IPS-15b (cell line): ENCODE measurements at regions not wholly inside any gene's neighbourhood (a gene's known extent, or its start where the extent isn't known, plus 50 kb on each side); places are given as distances from the start of the nearest gene placed in this dataset.

Source experiments
- H3K27me3 ChIP-seq: one replicate; pipeline ENCODE4 v1.6.1; 2013; ENCODE audit warnings: low read length; ENCODE audit not compliant: control insufficient read depth, insufficient read depth
- H3K36me3 ChIP-seq: one replicate; pipeline ENCODE4 v1.6.1; 2013; ENCODE audit warnings: low read length; ENCODE audit not compliant: control insufficient read depth, insufficient read depth
- H3K4me1 ChIP-seq: one replicate; pipeline ENCODE4 v1.6.1; 2013; ENCODE audit warnings: mild to moderate bottlenecking, low read length; ENCODE audit not compliant: control insufficient read depth, insufficient read depth
- H3K4me3 ChIP-seq: one replicate; pipeline ENCODE4 v1.5.1; 2013; ENCODE audit warnings: low read depth, low read length
- H3K9ac ChIP-seq: one replicate; pipeline ENCODE4 v1.6.1; 2013; ENCODE audit warnings: low read depth, mild to moderate bottlenecking, low read length
- H3K9me3 ChIP-seq: one replicate; pipeline ENCODE4 v1.6.1; 2013; ENCODE audit warnings: mild to moderate bottlenecking, low read length; ENCODE audit not compliant: control insufficient read depth, insufficient read depth

DNA sequence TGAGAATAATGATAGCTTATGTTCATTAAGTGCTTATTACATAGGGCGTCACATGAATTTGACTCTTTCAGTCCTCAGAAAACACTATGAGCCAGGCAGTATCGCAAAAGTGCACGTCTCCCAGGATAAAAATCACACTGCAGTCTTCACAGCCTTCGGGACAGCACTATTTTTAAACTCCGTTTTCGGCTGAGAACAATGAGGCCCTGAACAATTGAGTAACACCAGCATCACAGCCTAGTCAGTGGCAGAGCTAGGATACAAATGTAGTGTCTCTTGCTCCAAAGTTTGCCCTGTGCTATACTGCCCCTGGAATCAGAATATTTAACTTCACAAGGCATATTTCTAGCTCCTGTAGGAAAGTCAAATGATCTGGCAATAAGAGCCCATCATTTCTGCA is 852.1 kb upstream of the SEMA6D start:
- Histone ChIP-seq H3K36me3 (no peaks in the 10 kb centered on the region), H3K27me3 (no peaks in the 10 kb centered on the region), H3K4me3 (no peak overlapping the region), H3K4me1 (no peaks in the 10 kb centered on the region), H3K9ac (no peak overlapping the region), H3K9me3 (no peaks in the 10 kb centered on the region)

DNA sequence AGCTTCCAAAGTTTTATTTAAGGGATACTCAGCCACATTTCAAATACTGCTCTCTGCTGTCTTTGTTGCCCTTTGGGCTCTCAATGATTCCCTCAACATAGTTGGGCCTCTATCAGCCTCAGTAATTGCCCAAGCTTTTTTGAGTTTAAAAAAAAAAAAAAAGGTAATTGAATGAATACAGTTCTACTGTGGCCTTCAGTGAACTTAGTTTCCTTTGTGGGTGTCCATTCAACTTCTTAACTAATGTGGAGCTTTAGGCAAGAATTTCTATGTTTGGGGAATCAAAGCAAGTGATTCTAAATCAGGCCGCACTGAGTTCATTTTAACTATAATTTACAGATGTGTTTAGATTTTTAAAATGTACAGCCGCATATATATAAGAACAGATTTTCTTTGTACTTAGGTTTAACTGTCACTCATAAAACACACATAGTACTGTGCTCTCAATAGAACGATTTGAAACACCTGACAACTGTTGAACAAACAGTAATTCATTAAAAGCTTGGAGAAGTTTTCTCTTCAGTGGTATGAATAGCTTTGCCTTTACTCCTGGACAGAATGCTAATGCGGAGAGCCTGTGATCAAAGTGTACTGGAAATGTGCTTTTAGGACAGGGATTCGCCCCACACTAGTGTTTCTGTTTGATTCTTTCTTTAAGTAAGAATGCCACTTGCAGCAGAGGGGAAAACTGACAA is 844.9 kb upstream of the SEMA6D start:
- Histone ChIP-seq H3K9me3 (no peaks in the 10 kb centered on the region), H3K27me3 (no peaks in the 10 kb centered on the region), H3K4me3 (no peak overlapping the region), H3K4me1 (peaks cover 2% of the 10 kb centered on the region), H3K9ac (no peak overlapping the region), H3K36me3 (no peaks in the 10 kb centered on the region)

DNA sequence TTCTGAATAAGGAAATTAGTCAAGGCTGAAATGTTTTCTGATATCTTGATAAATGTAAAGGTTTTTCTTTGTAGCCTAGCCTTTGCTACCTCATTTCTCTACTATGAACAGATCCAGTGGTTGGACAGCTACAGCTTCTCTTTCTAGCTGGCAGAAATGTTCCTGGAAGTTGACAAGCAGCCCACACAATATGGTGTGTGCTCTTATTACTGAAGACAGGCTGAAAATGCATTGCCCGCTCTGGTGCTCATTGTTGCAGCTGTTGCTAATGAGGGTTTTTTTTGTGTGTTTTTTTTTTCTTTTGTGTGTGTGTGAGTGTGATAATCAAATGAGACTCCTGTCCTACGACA is 844.3 kb upstream of the SEMA6D start:
- H3K4me1 ChIP-seq: peaks cover 2% of the 10 kb centered on the region
- no peaks in the 10 kb centered on the region for H3K27me3 ChIP-seq
- no peaks in the 10 kb centered on the region for H3K36me3 ChIP-seq
- H3K4me3 ChIP-seq: no peak overlapping the region
- H3K9me3 ChIP-seq: no peaks in the 10 kb centered on the region
- no peak overlapping the region for H3K9ac ChIP-seq

DNA sequence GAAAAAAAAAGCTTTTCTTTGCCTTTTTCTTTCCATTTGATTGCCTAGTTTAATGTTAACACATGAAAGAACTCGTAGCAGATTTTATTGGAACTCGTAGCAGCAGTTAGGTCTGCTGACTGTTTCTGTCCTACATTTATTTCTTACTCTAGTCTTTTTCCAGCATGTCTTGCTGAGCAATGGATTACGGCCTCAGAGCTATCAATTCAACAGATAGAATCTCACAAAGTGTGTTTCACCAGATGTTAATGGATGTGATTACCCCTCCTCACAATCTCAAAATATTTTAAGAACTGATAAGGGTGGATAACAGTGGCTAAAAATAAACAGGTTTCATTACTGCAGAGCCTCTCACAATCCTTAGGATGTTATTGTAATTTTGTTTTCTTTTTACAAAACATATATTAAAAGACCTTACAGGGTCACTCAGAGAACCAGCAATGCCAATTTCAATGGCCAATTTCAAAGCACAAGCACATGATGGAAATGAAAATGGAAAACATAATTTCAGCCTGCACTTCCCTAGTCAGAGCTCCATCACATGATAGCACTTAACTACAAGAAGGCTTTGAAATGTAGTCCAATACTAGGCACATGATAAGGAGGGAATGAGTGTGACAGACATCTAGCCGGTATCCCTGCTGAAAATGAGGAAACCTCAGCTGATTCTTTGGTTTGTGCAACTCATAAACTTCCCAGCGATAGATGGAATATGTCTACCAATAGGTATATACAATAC is 838.1 kb upstream of the SEMA6D start:
- H3K36me3 ChIP-seq: no peaks in the 10 kb centered on the region
- no peak overlapping the region for H3K9ac ChIP-seq
- H3K9me3 ChIP-seq: no peaks in the 10 kb centered on the region
- no peaks in the 10 kb centered on the region for H3K27me3 ChIP-seq
- H3K4me1 ChIP-seq: no peaks in the 10 kb centered on the region
- no peak overlapping the region for H3K4me3 ChIP-seq

DNA sequence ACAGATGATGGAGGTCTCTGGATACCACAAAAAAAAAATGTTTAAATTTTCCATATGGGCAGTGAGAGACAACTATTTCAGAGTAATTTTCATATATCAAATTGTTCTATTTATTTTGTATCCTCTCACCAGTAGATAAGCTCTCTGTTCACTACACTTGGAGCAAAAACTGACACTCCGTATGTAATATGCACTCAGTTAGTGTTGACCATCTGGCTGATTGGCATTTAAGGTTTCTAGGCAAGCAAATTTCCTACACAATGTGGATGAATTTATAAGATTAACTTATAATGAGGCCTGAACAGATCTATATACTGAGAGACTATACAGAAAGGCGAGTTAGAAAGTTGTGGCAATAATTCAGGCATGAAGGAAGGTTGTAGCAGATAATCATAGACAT is 836.5 kb upstream of the SEMA6D start:
- no peaks in the 10 kb centered on the region for H3K36me3 ChIP-seq
- H3K9me3 ChIP-seq: no peaks in the 10 kb centered on the region
- H3K27me3 ChIP-seq: no peaks in the 10 kb centered on the region
- H3K4me3 ChIP-seq: no peak overlapping the region
- no peaks in the 10 kb centered on the region for H3K4me1 ChIP-seq
- no peak overlapping the region for H3K9ac ChIP-seq

DNA sequence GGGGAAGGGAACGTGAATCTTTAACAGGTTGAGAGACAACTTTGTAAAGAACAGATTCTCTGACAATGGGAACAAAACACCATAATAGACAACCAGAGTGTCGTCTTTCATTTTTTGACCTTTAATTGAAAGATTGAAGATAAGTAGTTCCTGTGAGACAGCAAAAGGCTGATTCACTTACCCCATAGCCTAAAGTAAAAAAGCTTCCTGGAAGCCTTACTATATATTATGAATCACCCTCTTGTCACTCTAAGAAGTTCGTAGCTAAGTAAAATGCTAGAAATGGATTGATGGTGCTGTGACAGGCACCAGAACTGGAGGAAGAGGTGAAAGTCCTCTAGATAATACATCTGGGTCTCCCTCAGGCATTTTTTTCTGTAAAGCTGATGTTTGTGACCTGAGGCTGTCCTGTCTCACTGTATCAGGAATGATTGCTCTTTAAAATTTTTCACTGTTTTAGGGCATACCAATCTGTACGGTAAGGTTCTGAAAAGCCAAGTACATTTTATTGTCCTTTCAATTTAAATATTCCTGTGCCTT is 824.6 kb upstream of the SEMA6D start:
- Histone ChIP-seq H3K36me3 (no peaks in the 10 kb centered on the region), H3K9ac (no peak overlapping the region), H3K4me3 (no peak overlapping the region), H3K27me3 (no peaks in the 10 kb centered on the region), H3K4me1 (no peaks in the 10 kb centered on the region), H3K9me3 (no peaks in the 10 kb centered on the region)

DNA sequence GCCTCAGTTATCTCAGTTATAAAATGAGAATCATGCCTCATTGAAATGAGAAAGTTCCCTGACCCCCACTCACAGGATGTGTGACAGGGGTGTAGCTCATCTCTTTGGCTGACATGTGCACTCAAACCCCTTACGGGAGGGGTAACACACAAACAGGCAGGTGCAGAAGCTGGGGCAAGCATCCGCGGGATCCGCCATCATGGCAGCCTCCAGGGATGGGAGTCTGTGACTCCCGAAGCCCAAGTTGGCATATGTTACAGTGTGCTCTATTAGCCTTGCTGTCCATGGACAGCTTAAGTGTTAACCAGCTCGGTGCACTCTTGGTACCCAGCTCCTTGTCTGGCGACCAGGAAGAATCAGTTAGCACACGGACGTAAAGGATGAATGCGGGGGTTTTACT is 822.7 kb upstream of the SEMA6D start:
- H3K27me3 ChIP-seq: no peaks in the 10 kb centered on the region
- H3K36me3 ChIP-seq: no peaks in the 10 kb centered on the region
- no peaks in the 10 kb centered on the region for H3K9me3 ChIP-seq
- no peak overlapping the region for H3K4me3 ChIP-seq
- H3K4me1 ChIP-seq: no peaks in the 10 kb centered on the region
- no peak overlapping the region for H3K9ac ChIP-seq

DNA sequence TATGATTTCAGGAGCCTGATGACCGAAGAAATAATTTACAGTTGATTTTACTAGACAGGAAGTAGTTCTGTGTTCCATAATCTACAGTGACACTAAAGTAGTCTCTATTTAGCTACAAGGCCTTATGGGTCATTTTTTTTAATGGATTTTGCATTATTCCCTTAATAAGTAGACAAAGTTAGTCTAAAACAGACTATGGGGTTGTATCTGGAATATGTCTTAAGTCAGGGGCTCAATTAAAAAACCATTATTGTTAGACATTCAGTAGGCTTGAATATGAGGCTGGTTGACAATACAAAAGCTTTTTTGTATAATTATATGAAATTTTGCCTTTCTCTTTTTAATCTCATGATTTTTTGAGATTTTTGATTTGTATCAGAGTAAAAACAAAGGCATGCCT is 820.0 kb upstream of the SEMA6D start:
- no peaks in the 10 kb centered on the region for H3K27me3 ChIP-seq
- no peaks in the 10 kb centered on the region for H3K4me1 ChIP-seq
- H3K4me3 ChIP-seq: no peak overlapping the region
- no peaks in the 10 kb centered on the region for H3K9me3 ChIP-seq
- H3K36me3 ChIP-seq: no peaks in the 10 kb centered on the region
- H3K9ac ChIP-seq: no peak overlapping the region

DNA sequence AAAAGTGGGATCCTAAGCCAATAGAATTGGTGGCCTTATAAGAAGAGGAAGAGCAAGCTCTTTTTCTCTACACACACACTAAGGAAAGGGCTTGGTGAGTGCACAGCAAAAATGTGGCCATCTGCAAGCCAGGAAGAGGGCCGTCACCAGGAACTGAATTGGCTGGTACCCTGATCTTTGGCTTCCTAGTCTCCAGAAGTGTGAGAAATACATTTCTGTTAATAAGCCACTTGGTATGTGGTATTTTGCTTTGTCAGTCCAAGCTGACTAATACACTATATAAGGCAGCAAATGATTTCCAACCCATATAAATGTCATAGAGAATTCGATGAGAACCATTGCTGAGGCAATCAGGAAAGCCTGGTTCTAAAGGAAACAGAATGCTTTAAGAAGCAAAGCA is 816.3 kb upstream of the SEMA6D start:
- H3K9ac ChIP-seq: no peak overlapping the region
- no peak overlapping the region for H3K4me3 ChIP-seq
- no peaks in the 10 kb centered on the region for H3K4me1 ChIP-seq
- H3K27me3 ChIP-seq: no peaks in the 10 kb centered on the region
- no peaks in the 10 kb centered on the region for H3K9me3 ChIP-seq
- H3K36me3 ChIP-seq: no peaks in the 10 kb centered on the region

DNA sequence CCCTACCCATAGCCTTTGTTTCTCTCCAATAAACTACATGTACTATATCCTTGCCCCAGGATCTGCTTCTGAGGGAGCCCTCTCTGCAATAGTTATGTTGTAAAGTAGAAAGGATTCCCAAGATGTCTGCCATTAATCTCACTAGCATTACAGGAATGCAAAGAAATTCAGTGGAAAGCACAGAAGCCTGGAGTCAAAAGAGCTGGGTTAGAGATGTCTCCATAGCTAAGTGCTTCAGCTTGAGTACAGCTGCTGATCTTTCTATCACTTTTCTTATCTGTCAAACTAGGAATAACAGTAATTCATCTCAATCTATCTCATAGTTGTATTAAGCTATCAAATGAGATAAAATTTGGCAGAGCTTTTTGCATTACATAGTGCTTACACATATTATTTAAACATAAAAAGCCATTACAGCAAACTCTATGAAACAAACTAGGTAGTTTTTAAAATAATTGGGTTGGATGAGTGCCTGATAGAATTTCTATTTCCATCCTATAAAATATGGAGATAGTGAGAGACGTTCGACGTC is 799.5 kb upstream of the SEMA6D start:
- H3K4me3 ChIP-seq: no peak overlapping the region
- H3K9ac ChIP-seq: no peak overlapping the region
- H3K36me3 ChIP-seq: no peaks in the 10 kb centered on the region
- no peaks in the 10 kb centered on the region for H3K4me1 ChIP-seq
- no peaks in the 10 kb centered on the region for H3K9me3 ChIP-seq
- H3K27me3 ChIP-seq: no peaks in the 10 kb centered on the region

DNA sequence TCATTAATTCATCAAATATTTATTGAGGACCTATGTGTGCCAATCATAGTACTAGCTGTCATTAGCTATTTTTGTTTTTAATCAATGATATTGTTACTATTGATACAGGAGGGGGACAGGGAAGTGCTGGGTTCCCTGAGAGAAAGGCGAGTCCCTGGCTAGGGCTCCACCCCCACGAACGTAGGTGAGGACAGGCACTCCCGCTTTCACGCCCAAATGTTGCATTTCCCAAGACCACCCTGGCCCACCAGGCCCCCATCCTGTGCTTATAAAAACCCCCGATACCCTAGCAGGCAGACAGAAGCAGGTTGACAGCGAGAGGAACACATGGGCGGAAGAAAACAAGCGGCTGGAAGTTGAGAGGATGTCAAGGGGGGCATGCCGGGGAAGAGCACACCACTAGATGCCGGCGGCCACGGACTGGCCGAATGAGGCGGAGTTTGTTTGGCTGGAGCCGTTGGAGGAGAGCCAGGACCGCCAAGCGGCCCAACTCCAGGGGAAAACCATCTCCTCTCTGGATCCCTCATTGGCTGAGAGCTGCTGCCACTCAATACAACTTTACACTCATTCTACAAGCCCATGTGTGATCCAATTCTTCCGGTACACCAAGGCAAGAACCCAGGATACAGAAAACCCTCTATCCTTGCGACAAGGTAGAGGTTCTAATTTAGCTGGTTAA is 798.7 kb upstream of the SEMA6D start:
- H3K4me1 ChIP-seq: no peaks in the 10 kb centered on the region

More for the DNA sequence above, 798.7 kb upstream of the SEMA6D start:
- Histone ChIP-seq H3K4me3 (no peak overlapping the region), H3K27me3 (no peaks in the 10 kb centered on the region), H3K36me3 (no peaks in the 10 kb centered on the region), H3K9me3 (no peaks in the 10 kb centered on the region), H3K9ac (no peak overlapping the region)
